SK-N-SH (cell line): ENCODE measurements at regions not wholly inside any gene's neighbourhood (a gene's known extent, or its start where the extent isn't known, plus 50 kb on each side); places are given as distances from the start of the nearest gene placed in this dataset.
"Not testable (repeated sequence)": the region's sequence is repeated elsewhere in the genome, so short reads cannot be mapped to it uniquely, and the experiment has no call there.

Experiments
- CTCF ChIA-PET: fragments of 300-600, 350-600 bp; formaldehyde crosslinking; extraction: SDS; loops from one replicate; lab custom pipeline; 2021; lab: Yijun Ruan, JAX
- POLR2A ChIA-PET: fragments of 350-600 bp; sonication (Branson Sonifier 250); formaldehyde crosslinking; extraction: SDS; loops from one replicate; lab custom pipeline; 2020; ENCODE audit warnings: antibody characterized with exemption, inconsistent platforms; lab: Yijun Ruan, JAX
- DNase-seq: peaks from one replicate; pipeline ENCODE4 v3.0.0; 2012
- H2AFZ ChIP-seq: fragments of 200-600 bp; sonication (generic); 2 replicates; pipeline ENCODE4 v1.8.1; 2016; ENCODE audit warnings: antibody characterized with exemption, mild to moderate bottlenecking, low read depth
- H3F3A ChIP-seq: fragments of 200-600 bp; sonication (generic); replicated peaks from 2 replicates; pipeline ENCODE3; 2016; ENCODE audit warnings: antibody characterized with exemption, mild to moderate bottlenecking; ENCODE audit not compliant: insufficient read depth
- H3K27ac ChIP-seq, 2 experiments: fragments of 200-500 bp in 1 of 2; fragments of 200-600 bp in 1 of 2; sonication (Bioruptor generic) in 1 of 2; sonication (generic), shearing (Covaris generic) in 1 of 2; 2 replicates each; pipeline versions ENCODE4 v1.5.1 to v1.6.1; 2014 to 2016; ENCODE audit warnings: low read depth in 2 of 2, inconsistent platforms in 1 of 2, low read length in 1 of 2, mild to moderate bottlenecking in 1 of 2, mixed read lengths in 1 of 2
- H3K27me3 ChIP-seq: fragments of 200-600 bp; sonication (generic), shearing (Covaris generic); 2 replicates; pipeline ENCODE4 v1.6.1; 2016; ENCODE audit warnings: mixed run types; ENCODE audit not compliant: insufficient read depth
- H3K36me3 ChIP-seq, 2 experiments: fragments of 200-500 bp in 1 of 2; fragments of 200-600 bp in 1 of 2; sonication (Bioruptor generic) in 1 of 2; sonication (generic) in 1 of 2; replicated peaks in 1 of 2; 2 replicates each; pipeline versions ENCODE3 to v1.5.1; 2014 to 2016; ENCODE audit warnings: low read length in 1 of 2, mild to moderate bottlenecking in 1 of 2; ENCODE audit not compliant: insufficient read depth in 2 of 2, control insufficient read depth in 1 of 2
- H3K4me1 ChIP-seq, 2 experiments: fragments of 200-500 bp in 1 of 2; fragments of 200-600 bp in 1 of 2; sonication (Bioruptor generic) in 1 of 2; sonication (generic), shearing (Covaris generic) in 1 of 2; 2 replicates each; pipeline versions ENCODE4 v1.5.1 to v1.6.1; 2014 to 2016; ENCODE audit warnings: low read depth in 1 of 2, low read length in 1 of 2, mixed run types in 1 of 2; ENCODE audit not compliant: insufficient read depth in 2 of 2, control insufficient read depth in 1 of 2
- H3K4me2 ChIP-seq: fragments of 200-600 bp; sonication (generic), shearing (Covaris generic); 2 replicates; pipeline ENCODE4 v1.6.1; 2017; ENCODE audit warnings: mixed run types
- H3K4me3 ChIP-seq, 2 experiments: fragments of 200-500 bp in 1 of 2; fragments of 200-600 bp in 1 of 2; sonication (Bioruptor generic) in 1 of 2; sonication (generic), shearing (Covaris generic) in 1 of 2; 2 replicates each; pipeline versions ENCODE4 v1.5.1 to v1.8.1; 2014 to 2016; ENCODE audit warnings: low read depth in 2 of 2, inconsistent platforms in 1 of 2, low read length in 1 of 2, mild to moderate bottlenecking in 1 of 2, mixed read lengths in 1 of 2, moderate library complexity in 1 of 2
- H3K79me2 ChIP-seq: fragments of 200-600 bp; sonication (generic); 2 replicates; pipeline ENCODE4 v1.8.1; 2017; ENCODE audit warnings: mild to moderate bottlenecking; ENCODE audit not compliant: insufficient read depth
- H3K9ac ChIP-seq: fragments of 200-600 bp; sonication (generic); 2 replicates; pipeline ENCODE4 v1.6.1; 2017; ENCODE audit warnings: mixed run types
- H3K9me2 ChIP-seq: fragments of 200-600 bp; sonication (generic); 2 replicates; pipeline ENCODE4 v1.6.1; 2017; ENCODE audit warnings: mixed run types
- H3K9me3 ChIP-seq: fragments of 200-600 bp; sonication (generic); 2 replicates; pipeline ENCODE4 v1.6.1; 2017; ENCODE audit warnings: mixed run types, mild to moderate bottlenecking, moderate library complexity
- H4K20me1 ChIP-seq: fragments of 200-600 bp; sonication (generic); 2 replicates; pipeline ENCODE4 v1.6.1; 2017; ENCODE audit warnings: mild to moderate bottlenecking, mixed run types; ENCODE audit not compliant: insufficient read depth
- ELF1 ChIP-seq: IDR thresholded peaks from 2 replicates; pipeline ENCODE4 v1.4.0; 2012
- EZH2phosphoT487 ChIP-seq: fragments of 200-600 bp; sonication (generic); IDR thresholded peaks from 2 replicates; pipeline ENCODE4 v1.6.1; 2017; ENCODE audit warnings: low read depth, mixed run types, mild to moderate bottlenecking, antibody characterized with exemption, moderate library complexity, borderline replicate concordance
- FOSL2 ChIP-seq: IDR thresholded peaks from 2 replicates; pipeline ENCODE4 v1.4.0; 2012; ENCODE audit warnings: low read depth, mild to moderate bottlenecking, moderate library complexity, borderline replicate concordance
- FOXM1 ChIP-seq: IDR thresholded peaks from 2 replicates; pipeline ENCODE4 v1.4.0; 2012; ENCODE audit warnings: low read depth, mild to moderate bottlenecking
- GATA2 ChIP-seq: sonication (generic); formaldehyde crosslinking; IDR thresholded peaks from 2 replicates; pipeline ENCODE4 v1.5.0; 2020; ENCODE audit warnings: mild to moderate bottlenecking, missing genetic modification reagents
- MEF2A ChIP-seq: IDR thresholded peaks from 2 replicates; pipeline ENCODE4 v1.4.0; 2012; ENCODE audit warnings: low read depth, borderline replicate concordance
- NFIC ChIP-seq: IDR thresholded peaks from 2 replicates; pipeline ENCODE4 v1.4.0; 2012; ENCODE audit warnings: borderline replicate concordance
- NRF1 ChIP-seq: IDR thresholded peaks from 2 replicates; pipeline ENCODE4 v1.6.1; 2012; ENCODE audit warnings: low read depth, mild to moderate bottlenecking, low read length
- POLR2AphosphoS5 ChIP-seq: IDR thresholded peaks from 2 replicates; pipeline ENCODE4 v1.6.1; 2012; ENCODE audit warnings: low read depth, low read length
- RAD21 ChIP-seq: IDR thresholded peaks from 2 replicates; pipeline ENCODE4 v1.6.1; 2012; ENCODE audit warnings: mild to moderate bottlenecking, low read length
- RXRA ChIP-seq: IDR thresholded peaks from 2 replicates; pipeline ENCODE4 v1.4.0; 2012; ENCODE audit warnings: low read depth, mild to moderate bottlenecking, borderline replicate concordance
- SMC3 ChIP-seq: IDR thresholded peaks from 2 replicates; pipeline ENCODE4 v1.6.1; 2012; ENCODE audit warnings: low read depth, low read length, improper control_type of control experiment
- TAF1 ChIP-seq: IDR thresholded peaks from 2 replicates; pipeline ENCODE4 v1.6.1; 2012; ENCODE audit warnings: low read depth, mild to moderate bottlenecking, low read length, moderate library complexity, borderline replicate concordance
- YY1 ChIP-seq: IDR thresholded peaks from 2 replicates; pipeline ENCODE4 v1.4.0; 2012; ENCODE audit warnings: low read depth, mild to moderate bottlenecking
- WGBS: methylation state at CpG from one replicate; pipeline ENCODE4 v1.1.6; 2017; ENCODE audit warnings: low lambda C conversion rate; 5-methylcytosine and 5-hydroxymethylcytosine counted together
- TF ChIP-seq, protein P1 (sequence below): IDR thresholded peaks from 2 replicates; pipeline ENCODE4 v1.6.1; 2012; ENCODE audit warnings: mild to moderate bottlenecking, low read depth, low read length, moderate library complexity
- TF ChIP-seq, protein P2 (sequence below): IDR thresholded peaks from 2 replicates; pipeline ENCODE4; 2012
- TF ChIP-seq, protein P3 (sequence below): IDR thresholded peaks from 2 replicates; pipeline ENCODE4 v1.4.0; 2012; ENCODE audit warnings: low read depth
- TF ChIP-seq, protein P4 (sequence below): IDR thresholded peaks from 2 replicates; pipeline ENCODE4 v1.4.0; 2012; ENCODE audit warnings: low read depth, borderline replicate concordance
- TF ChIP-seq, protein P5 (sequence below): fragments of 150-350 bp; IDR thresholded peaks from 2 replicates; pipeline ENCODE4 v1.6.1; 2017; ENCODE audit warnings: antibody characterized with exemption, low read length, low read depth, borderline replicate concordance

DNA sequence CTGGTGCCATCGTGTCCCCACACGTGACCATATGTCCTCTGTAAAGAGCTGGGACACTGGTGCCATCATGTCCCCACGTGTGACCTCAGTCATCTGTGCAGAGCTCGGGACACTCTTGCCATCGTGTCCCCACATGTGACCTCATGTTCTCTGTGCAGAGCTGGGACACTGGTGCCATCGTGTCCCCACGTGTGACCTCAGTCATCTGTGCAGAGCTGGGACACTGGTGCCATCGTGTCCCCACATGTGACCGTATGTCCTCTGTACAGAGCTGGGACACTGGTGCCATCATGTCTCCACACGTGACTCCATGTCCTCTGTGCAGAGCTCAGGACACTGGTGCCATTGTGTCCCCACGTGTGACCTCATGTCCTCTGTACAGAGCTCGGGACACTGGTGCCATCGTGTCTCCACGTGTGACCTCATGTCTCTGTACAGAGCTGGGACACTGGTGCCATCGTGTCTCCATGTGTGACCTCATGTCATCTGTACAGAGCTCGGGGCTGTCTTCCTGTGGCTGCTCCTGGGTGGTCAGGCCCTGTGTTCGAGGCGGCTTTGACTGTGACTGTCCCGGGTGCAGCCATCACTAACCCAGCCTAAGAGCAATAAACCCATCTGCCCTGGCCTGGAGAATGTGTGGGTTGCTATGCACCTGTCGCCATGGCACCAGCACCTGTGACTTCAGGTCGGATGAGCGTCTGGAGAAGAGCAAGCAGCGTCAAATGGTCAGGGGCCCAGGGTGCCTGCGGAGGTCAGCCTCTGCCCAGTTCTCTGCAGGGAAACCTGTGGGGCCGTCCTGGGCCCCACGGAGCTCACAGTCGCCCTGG lies 334.4 kb downstream of the ADGRD1 start:
- 53% methylated on average over 8 of the region's 27 CpGs for WGBS
- H3K9me2 ChIP-seq = no peaks in the 10 kb centered on the region
- ChIA-PET POLR2A (no interaction called here), CTCF (no interaction called here)
- no peak overlapping the region for H3K4me3 ChIP-seq
- H3K4me2 ChIP-seq = no peak overlapping the region
- H3K27me3 ChIP-seq = no peaks in the 10 kb centered on the region
- no peaks in the 10 kb centered on the region for H3K79me2 ChIP-seq
- TF ChIP-seq RAD21 (no peak), EZH2phosphoT487 (no peak), SMC3 (no peak), NRF1 (no peak), FOXM1 (no peak), RXRA (no peak), POLR2AphosphoS5 (no peak), GATA2 (no peak), ELF1 (no peak), NFIC (no peak), MEF2A (no peak), FOSL2 (no peak), YY1 (no peak), TAF1 (no peak)
- TF ChIP-seq, protein P1, sequence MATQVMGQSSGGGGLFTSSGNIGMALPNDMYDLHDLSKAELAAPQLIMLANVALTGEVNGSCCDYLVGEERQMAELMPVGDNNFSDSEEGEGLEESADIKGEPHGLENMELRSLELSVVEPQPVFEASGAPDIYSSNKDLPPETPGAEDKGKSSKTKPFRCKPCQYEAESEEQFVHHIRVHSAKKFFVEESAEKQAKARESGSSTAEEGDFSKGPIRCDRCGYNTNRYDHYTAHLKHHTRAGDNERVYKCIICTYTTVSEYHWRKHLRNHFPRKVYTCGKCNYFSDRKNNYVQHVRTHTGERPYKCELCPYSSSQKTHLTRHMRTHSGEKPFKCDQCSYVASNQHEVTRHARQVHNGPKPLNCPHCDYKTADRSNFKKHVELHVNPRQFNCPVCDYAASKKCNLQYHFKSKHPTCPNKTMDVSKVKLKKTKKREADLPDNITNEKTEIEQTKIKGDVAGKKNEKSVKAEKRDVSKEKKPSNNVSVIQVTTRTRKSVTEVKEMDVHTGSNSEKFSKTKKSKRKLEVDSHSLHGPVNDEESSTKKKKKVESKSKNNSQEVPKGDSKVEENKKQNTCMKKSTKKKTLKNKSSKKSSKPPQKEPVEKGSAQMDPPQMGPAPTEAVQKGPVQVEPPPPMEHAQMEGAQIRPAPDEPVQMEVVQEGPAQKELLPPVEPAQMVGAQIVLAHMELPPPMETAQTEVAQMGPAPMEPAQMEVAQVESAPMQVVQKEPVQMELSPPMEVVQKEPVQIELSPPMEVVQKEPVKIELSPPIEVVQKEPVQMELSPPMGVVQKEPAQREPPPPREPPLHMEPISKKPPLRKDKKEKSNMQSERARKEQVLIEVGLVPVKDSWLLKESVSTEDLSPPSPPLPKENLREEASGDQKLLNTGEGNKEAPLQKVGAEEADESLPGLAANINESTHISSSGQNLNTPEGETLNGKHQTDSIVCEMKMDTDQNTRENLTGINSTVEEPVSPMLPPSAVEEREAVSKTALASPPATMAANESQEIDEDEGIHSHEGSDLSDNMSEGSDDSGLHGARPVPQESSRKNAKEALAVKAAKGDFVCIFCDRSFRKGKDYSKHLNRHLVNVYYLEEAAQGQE = no peak
- TF ChIP-seq, protein P2, sequence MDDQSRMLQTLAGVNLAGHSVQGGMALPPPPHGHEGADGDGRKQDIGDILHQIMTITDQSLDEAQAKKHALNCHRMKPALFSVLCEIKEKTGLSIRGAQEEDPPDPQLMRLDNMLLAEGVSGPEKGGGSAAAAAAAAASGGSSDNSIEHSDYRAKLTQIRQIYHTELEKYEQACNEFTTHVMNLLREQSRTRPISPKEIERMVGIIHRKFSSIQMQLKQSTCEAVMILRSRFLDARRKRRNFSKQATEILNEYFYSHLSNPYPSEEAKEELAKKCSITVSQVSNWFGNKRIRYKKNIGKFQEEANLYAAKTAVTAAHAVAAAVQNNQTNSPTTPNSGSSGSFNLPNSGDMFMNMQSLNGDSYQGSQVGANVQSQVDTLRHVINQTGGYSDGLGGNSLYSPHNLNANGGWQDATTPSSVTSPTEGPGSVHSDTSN = no peak
- TF ChIP-seq, protein P3, sequence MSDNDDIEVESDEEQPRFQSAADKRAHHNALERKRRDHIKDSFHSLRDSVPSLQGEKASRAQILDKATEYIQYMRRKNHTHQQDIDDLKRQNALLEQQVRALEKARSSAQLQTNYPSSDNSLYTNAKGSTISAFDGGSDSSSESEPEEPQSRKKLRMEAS = no peak
- TF ChIP-seq, protein P4, sequence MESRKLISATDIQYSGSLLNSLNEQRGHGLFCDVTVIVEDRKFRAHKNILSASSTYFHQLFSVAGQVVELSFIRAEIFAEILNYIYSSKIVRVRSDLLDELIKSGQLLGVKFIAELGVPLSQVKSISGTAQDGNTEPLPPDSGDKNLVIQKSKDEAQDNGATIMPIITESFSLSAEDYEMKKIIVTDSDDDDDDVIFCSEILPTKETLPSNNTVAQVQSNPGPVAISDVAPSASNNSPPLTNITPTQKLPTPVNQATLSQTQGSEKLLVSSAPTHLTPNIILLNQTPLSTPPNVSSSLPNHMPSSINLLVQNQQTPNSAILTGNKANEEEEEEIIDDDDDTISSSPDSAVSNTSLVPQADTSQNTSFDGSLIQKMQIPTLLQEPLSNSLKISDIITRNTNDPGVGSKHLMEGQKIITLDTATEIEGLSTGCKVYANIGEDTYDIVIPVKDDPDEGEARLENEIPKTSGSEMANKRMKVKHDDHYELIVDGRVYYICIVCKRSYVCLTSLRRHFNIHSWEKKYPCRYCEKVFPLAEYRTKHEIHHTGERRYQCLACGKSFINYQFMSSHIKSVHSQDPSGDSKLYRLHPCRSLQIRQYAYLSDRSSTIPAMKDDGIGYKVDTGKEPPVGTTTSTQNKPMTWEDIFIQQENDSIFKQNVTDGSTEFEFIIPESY = no peak
- TF ChIP-seq, protein P5, sequence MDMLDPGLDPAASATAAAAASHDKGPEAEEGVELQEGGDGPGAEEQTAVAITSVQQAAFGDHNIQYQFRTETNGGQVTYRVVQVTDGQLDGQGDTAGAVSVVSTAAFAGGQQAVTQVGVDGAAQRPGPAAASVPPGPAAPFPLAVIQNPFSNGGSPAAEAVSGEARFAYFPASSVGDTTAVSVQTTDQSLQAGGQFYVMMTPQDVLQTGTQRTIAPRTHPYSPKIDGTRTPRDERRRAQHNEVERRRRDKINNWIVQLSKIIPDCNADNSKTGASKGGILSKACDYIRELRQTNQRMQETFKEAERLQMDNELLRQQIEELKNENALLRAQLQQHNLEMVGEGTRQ = no peak
- H2AFZ ChIP-seq = no peak overlapping the region
- H3K27ac ChIP-seq = no peak overlapping the region
- H3K4me1 ChIP-seq = peaks cover 0 to 4% of the 10 kb centered on the region in 2 experiments; a peak in 1 of 4 replicates
- no peaks in the 10 kb centered on the region for H3F3A ChIP-seq
- H3K9ac ChIP-seq = no peak overlapping the region
- no peaks in the 10 kb centered on the region for H4K20me1 ChIP-seq
- no peak for DNase-seq
- no peaks in the 10 kb centered on the region for H3K36me3 ChIP-seq
- no peaks in the 10 kb centered on the region for H3K9me3 ChIP-seq

DNA sequence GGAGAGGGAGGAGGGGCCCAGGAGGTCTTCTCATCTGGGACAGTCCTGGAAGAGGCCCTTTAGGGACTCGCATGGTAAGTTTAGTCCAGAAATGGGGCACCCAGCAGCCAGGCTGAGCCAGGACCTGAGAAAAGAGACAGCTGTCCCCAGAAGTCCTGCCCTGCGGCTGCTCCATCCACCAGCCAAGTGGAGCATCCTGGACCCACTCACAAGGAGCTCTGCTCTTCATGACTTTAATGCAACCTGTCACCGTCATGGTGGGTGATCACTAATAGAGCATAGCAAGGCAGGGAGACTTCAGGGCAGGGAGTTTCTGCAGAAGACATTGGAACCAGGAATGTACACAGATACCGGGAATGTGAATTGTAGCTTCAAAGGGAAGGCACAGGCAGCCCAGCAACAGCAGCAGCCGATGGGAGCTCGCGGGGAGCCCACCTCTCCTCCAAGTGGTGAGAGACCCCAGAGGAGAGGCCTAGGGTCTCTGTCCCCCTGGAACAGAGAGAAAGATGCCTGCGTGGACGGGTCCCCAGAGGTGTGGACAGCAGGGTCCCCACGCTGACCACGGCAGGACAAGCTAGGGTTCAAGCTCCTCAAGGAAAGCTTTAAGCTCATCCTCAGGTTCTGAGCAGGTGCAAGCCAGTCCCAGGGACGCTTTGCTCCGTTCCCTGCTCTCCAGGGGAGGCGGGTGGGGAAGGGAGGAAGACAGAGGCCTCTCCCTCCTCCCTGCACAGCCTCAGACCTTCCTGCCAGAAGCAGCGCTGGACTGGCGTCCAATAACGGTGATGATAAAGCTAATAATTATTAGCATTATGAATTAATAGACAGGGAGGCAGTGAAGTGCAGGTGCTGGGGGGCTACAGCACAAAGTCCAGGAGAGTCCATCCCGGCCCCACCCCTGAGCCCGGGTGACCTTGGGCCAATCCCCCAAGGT lies 335.3 kb downstream of the ADGRD1 start:
- H3K27me3 ChIP-seq, H3K9ac ChIP-seq, H4K20me1 ChIP-seq, H2AFZ ChIP-seq, H3K79me2 ChIP-seq, H3K4me3 ChIP-seq, H3K9me2 ChIP-seq, CTCF ChIA-PET, H3K27ac ChIP-seq, H3K36me3 ChIP-seq, H3K4me2 ChIP-seq, H3K9me3 ChIP-seq, POLR2A ChIA-PET, DNase-seq, H3F3A ChIP-seq: not testable (repeated sequence)
- H3K4me1 ChIP-seq = peaks cover 0 to 11% of the 10 kb centered on the region in 2 experiments; a peak in 1 of 4 replicates
- WGBS = 52% methylated on average over 8 of the region's 19 CpGs
